HG03045 (cell line): ENCODE measurements at regions not wholly inside any gene's neighbourhood (a gene's known extent, or its start where the extent isn't known, plus 50 kb on each side); places are given as distances from the start of the nearest gene placed in this dataset.
"Not testable (repeated sequence)": the region's sequence is repeated elsewhere in the genome, so short reads cannot be mapped to it uniquely, and the experiment has no call there.

Experiments used
- ATAC-seq: cut with Tn5 transposase; IDR thresholded peaks from one replicate; pipeline ENCODE4 v1.9.1; 2021; ENCODE audit warnings: mild to moderate bottlenecking, moderate library complexity; ENCODE audit not compliant: unreplicated experiment

DNA sequence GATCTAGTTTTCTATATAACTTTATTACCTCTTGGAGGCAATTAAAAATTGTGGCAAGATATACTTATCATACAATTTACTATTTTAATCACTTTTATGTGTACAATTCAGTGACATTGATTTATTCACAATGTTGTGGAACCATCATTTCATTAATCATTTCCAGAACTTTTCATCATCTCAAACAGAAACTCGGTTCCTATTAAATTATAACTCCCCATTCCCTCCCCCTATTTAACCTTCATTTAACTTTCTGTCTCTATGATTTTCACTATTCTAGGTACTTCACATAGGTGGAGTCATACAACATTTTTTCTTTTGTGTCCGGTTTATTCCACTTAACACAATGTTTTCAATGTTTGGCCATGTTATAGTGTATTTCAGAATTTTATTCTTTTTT is 252.8 kb downstream of the REEP3 start:
- ATAC-seq = no peak

DNA sequence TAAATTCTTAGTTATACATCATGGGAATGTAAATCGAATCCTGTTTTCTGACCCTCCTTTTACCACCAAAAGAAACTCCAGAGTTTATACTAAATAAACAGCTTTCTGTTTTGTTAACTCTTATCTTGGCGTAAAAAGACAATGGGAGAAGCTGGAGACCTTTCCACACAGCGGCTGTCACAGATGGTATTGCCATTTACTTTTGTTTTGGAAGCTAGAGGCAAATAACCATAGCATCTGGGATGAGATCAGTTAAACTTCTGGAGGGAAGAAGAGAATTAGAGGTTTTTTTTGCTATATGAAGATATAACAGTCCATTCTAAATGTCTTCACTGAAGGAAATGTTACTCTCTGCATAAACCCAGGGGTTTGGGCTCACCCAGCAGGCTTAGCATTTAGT is 258.9 kb downstream of the REEP3 start:
- no peak for ATAC-seq

DNA sequence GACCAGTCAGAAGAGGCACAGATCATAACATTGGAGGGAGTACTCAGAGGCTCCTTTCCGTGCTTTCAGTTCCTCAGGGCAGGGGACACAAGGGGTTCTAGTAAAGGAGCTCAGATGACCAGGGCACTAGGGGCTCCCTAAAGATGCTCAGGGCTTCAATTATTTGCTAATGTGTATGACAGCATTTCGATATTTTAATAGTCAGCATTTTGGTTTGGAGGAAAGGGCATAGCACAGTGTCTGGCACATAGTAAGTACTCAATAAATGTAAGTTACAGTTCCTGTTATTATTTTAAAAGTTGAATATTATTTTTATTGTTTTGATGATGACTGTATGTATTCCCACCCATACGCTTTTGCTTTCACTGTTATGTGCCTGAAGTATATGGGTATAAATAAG is 260.0 kb downstream of the REEP3 start:
- ATAC-seq = no peak

DNA sequence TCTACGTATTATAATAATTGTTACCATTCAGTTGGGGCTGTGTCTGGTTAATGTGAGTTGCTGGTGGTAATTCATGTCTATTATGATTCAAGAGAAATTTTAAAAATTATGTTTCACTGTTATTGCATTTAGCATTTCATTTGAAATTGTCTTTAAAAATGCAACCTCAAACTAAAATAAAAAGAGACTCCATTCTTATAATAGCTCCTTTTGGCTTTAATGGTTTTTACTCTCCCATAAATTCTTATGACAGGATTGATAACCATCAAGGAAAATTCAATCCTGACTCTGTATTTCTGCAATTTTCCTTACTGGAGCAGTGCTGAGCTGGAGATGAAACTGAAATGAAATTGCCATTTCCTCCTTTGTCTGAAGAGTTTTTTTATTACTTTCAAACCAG is 262.7 kb downstream of the REEP3 start:
- ATAC-seq = no peak

DNA sequence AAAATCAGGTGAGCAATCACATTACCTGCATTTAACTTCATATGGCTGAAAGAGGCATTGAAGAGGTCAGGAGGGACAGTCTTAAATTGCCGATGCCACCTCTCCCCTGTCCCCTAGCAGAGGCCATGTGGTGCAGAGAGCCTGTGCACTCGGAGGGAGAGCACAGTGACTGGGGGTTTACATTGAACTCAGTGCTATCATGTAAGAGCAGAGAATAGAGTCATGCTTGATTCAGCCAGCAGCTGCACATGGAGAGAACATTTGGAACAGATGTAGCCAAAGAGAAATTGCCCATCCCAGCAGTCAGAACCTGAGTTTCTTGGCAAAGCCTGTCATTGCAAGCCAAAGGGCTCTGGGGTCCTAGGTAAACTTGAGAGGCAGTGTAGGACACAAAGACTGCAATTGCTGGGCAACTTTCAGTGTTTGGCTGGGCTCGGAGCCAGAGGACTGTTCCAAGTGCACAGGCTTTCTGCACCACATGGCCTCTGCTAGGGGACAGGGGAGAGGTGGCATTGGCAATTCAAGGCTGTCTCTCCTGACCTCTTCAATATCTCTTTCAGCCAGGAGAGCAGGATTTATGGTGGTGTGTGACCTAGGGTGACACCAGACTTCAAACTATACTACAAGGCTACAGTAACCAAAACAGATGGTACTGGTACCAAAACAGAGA is 267.1 kb downstream of the REEP3 start:
- no peak for ATAC-seq

DNA sequence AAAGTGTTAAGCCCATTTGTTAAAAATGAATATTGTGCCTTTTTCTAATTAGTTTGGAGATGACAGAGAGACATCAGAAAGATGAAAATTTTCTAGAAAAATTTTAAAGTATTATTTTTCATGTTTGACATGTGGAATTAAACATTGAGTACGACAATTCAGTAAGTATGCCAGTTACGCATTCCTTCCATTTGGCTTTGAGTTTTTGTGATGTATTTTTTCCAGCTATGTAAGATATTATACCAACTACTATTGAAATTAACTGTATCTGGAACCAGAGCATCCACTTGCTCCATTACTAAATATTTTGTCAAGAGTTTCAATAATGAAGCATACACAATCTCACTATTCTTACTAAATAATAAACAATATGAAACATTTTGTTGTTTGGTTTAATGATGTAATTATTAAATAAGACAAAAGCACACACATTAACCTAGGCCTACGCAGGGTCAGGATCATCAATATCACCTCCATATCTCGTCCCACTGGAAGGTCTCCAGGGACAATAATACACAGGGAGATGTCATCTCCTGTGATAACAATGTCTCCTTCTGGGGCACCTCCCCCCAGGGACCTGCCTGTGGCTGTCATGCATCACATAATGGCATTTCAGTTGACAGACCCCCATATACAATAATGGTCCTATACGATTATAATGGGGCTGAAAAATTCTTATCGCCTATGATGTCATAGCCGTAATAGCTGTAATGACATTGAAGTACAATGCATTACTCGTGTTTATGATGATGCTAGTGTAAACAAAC is 274.1 kb downstream of the REEP3 start:
- ATAC-seq = no peak

DNA sequence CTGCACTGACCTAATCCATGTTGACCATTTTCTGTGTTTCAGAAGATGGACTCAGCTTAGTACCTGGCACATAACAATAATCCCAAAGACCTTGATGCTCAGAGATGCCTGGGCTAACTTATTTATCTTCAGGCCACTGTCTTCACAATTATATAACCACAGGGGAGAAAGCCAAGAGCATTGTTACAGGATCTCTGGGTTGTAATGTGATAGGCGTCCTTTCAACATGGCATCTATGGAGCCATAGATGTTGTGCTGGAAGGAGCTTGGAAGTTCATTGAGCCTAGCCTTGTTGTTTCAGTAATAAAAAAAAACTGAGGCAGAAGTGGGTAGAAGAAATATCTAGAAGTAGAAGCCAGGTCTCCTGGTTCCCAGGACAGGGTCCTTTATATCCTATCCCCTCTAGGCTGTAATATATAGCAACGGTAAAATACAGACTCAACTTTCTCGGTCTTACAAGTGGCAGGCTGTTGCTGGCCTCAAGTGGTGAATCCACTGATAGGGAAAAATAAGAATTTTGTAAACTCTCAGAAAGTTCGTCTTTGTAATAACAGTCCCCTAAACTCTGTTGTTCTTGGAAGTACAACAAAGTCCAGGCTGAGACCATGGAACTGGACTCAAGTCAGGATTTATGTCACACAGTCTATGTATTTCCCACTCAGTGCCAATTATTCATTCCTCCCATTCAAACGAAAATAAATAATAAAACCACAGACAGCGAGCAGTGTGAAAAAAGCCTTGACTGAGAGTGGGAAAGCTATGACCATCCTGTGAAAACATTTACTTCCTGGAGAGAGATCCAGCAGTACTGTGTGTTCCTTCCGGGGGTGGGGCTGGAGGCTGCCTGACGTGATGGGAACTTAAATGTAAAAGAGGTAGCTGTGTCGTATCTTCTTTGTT is 277.6 kb downstream of the REEP3 start:
- no peak for ATAC-seq

DNA sequence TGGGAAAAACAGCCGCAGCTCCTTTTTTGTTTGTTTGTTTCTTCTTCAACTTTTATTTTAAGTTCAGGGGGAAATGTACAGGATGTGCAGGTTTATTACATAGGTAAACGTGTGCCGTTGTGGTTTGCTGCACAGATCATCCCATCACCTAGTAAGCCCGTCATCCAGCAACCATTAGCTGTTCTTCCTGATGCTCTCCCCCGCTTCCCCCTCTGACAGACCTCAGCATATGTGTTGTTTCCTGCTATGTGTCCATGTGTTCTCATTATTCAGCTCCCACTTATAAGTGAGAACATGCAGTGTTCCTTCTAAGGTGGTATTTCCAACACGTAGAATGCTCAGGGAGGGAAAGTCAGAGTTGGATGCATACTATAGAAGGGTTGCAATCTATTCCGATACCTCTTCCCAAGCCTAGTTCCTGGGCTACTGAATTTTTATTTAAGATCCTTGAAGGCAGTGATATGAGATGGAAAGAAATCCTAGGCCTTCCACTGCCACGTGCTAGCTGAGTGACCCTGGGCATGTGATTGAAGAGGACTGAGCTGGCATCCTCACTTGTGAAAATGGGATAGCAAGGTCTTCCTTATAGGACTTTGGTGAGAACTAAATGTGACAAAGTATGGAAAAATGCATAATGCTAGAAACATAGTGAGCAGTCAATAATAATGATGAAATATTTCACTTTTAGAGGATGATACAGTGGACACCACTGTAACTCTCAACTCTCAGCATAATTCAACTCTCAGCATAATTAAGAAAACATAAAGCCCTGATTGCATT is 278.5 kb downstream of the REEP3 start:
- ATAC-seq = no peak

DNA sequence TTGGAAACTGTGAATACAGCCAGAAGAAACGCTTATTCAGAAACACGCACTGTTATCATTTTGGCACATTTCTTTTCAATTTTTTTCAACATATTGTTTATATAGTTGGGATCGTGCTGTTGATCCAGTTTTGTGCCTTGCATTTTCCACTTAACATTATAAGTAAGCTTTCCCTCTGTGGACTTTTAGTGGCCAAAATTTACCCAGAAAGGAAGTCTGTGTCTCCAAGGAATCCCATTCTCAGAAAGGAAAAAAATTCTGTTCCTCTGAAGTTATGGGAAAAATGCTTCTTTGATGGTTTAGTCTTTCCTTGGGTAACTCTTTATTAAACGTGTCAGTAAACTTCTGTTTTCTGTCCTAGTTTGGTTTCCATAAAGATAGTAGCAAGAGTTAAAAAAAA is 280.0 kb downstream of the REEP3 start:
- ATAC-seq = no peak

DNA sequence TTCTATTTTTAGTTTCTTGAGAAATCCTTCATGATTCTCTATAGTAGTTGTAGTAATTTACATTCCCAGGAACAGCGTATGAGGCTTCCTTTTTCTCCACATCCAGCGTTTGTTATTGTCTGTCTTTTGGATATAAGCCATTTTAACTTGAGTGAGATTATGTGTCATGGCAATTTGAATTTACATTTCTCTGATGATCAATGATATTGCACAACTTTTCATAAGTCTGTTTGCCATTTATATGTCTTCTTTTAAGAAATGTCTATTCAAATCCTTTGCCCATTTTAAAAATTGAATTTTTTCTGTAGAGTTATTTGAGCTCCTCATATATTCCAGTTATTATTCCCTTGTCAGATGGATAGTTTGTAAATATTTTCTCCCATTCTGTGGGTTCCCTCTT is 285.1 kb downstream of the REEP3 start:
- ATAC-seq = no peak

DNA sequence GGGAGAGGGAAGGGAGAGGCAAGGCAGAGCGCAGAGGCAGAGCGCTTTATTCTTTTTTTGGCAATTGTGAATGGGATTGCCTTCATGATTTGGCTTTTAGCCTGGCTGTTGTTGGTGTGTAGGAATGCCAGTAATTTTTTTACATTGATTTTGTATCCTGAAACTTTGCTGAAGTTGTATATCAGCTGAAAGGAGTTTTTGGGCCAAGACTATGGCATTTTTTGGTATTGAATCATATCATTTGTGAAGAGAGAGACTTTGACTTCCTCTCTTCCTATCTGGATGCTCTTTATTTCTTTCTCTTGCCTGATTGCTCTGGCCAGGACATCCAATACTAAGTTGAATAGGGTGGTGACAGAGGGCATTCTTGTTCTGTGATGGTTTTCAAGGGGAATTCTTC is 291.3 kb downstream of the REEP3 start:
- ATAC-seq = no peak

DNA sequence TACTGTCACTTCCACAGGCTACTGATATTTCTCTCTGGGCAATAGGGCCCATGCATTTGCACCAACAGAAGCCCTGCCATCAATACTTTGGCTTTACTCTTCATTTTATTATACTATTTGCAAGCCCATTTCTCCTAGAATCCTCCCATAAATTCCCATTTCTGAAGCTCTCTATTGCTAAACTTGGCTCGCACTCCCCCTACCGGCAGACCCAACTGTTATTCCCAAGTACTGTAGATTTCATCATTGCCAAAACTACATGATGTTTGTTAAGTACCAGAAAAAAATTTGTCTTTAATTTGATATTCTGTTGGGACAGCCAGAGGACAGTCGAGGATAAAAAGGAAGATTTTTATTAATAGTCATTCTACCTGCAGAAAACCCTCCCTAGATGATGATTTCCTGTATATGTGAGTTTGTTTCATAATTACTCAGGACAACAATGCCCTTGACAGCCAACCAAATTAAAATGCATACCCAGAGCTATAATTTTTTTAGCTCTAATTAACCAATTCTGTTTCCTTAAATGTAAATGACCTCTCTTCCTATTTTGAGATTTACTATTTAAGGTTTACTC is 298.6 kb downstream of the REEP3 start:
- no peak for ATAC-seq

DNA sequence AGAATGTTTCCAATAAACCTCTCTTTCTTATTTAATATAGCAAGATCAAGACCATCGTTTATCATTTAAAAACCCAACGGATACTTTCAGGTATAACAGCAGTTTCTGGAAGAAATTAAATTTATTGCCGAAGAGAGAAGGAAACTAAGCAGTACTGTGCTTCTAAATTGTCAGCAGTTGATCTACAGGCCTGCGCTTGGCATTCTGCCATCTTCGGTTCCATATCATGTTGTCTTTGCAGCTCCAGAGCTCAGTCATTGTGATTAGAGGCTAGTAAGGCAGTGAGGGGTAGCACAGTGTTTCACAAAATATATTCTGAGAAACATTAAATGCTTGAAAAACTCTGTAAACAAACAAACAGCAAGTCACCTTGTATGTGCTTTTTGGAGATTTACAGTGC is 301.3 kb downstream of the REEP3 start:
- ATAC-seq = no peak

DNA sequence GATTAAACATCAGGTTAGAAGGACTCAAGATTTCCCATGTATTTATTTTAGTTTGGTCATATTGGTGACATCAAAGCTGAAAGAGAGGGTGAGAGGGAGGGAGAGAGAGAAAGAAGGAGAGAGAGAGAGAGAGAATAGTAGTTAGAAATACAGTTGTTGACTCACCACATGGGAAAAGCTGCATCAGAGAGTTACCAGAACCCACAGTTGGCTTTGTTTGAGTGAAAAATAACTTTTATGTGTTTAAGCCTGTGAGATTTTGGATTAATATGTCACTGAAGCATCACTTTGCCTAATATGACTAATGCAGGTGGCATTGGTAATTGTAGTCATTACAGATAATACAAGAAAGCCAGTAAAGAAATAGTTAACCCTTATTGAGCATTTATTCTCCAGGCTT is 303.9 kb downstream of the REEP3 start:
- no peak for ATAC-seq

DNA sequence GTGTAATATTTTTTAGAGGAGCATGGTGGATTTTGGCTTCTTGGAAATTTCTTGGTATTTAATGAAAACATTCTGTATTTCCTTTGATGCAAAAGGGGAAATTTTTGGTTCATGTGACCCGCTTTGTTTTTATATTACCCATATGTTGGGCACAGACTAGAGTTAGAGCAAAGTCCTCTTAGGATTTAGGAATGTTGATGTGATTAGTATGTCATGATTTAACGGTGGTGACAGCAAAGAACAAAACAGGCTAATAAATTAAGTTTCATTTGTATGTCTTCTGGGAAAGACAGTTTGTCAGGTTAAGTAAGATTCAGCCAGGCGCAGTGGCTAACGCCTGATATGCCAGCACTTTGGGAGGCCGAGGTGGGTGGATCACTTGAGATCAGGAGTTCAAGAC is 304.6 kb downstream of the REEP3 start:
- ATAC-seq = no peak

DNA sequence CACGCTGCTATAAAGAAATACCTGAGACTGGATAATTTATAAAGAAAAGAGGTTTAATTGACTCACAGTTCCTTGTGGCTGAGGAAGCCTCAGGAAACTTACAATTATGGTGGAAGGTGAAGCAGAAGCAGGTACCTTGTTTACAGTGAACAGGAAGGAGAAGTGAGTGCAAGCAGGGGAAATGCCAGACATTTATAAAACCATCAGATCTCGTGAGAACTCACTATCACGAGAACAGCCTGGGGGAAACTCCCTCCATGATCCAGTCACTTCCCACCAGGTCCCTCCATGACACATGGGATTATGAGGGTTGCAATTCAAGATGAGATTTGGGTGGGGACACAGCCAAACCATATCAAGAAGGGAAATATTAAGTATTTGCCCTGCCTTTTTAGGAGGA is 305.8 kb downstream of the REEP3 start:
- ATAC-seq = not testable (repeated sequence)

DNA sequence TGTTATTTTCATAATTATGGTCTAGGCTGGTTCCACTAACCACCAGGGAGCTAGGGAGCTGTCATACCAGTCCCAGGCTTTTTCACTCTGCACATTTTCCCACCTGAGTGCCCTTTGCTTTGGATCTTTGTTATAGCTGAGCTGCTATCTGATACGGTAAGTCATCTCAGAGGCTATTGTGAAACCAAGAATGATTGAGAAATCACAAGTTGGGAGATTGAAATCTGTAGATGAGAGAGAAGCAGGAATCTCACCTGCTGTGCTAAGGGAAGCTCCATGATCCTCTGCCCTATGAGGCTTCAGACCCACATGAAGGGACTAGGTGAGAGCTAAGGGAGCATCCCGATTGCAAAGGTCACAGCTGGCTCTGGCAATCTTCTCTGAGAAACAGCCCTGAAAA is 307.8 kb downstream of the REEP3 start:
- ATAC-seq = no peak

DNA sequence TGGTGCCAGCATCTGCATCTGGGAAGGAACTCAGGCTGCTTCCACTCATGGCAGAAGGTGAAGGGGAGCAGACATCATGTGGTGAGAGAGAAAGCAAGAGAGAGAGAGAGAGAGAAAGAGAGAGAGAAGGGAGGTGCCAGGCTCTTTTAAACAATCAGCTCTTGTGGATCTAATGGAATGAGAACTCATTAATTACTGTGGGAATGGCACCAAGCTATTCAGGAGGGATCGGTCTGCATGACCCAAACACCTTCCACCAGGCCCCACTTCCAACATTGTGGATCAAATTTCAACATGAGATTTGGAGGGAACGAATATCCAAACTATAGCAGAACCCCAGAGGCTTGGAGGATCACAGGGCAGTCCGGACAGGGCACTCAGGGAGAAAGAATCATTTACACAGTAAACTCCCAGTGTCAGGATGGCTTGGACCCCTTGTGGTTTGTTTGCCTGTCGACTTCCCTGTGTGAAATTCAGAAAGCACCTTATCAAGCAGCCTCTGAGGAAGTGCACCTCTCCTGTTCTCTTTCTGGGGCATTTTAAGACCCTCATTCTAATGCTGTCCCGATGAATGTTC is 308.5 kb downstream of the REEP3 start:
- ATAC-seq = no peak

DNA sequence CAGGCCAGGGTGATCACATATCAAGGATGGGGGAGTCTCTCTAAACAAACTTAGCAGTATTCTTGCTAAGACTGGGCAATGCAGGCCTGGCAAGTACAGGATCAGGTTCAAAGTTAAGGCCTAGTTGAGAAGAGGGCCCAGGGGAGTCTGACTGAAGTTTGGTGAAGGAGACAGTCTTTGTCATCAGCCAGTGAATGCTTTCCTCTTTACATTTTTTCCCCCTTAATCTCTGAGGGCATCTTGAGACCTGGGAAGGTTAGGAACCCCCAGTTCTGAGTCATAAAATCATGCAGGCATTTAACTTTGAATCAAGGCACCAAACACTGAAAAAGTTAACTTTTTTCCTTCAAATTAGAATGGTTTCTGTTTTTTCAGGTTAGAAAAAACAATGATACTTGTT is 311.5 kb downstream of the REEP3 start:
- ATAC-seq = no peak

DNA sequence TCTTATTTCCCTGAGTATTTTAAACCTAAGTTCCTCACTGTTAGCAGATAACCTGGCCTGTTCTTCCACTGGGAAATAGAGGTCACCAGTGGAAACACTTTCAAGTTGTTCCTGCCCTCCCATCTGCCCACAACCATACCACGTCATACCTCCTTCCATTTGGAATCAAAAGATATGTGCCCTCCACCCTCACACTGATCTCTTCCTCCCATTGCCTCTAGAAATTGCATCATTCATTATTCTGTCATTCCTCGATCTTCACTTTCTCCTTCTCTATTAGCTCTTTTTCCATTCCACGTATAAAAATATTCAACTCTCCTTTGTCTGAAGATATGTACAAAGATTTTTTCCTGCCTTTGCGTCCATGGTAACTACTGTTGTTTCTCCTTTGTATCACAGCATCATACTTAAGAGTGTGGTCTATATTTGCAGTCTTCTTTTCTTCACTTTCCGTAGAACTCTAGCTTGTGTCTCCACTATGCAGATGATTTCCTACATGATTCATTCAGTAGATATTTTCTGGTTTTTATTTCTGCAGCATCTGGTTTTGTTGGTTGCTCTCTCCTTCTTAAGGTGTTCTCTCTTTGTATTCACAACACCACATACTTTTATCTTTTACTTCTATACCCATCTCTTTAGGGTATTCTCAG is 312.3 kb downstream of the REEP3 start:
- ATAC-seq = no peak
